HUES64 (cell line): ENCODE measurements at regions not wholly inside any gene's neighbourhood (a gene's known extent, or its start where the extent isn't known, plus 50 kb on each side); places are given as distances from the start of the nearest gene placed in this dataset.
"Not testable (repeated sequence)": the region's sequence is repeated elsewhere in the genome, so short reads cannot be mapped to it uniquely, and the experiment has no call there.

Experiments used
- H3K27ac ChIP-seq: 2 replicates; pipeline ENCODE4 v1.7.0; 2013; ENCODE audit warnings: low read depth, low read length, inconsistent platforms
- H3K27me3 ChIP-seq: 2 replicates; pipeline ENCODE4 v1.6.1; 2013; ENCODE audit warnings: mild to moderate bottlenecking, low read length; ENCODE audit not compliant: insufficient read depth
- H3K36me3 ChIP-seq: 2 replicates; pipeline ENCODE4 v1.6.1; 2013; ENCODE audit warnings: mild to moderate bottlenecking, low read length; ENCODE audit not compliant: insufficient read depth
- H3K4me1 ChIP-seq: 2 replicates; pipeline ENCODE4 v1.6.1; 2013; ENCODE audit warnings: mild to moderate bottlenecking, low read length, moderate library complexity; ENCODE audit not compliant: insufficient read depth
- H3K4me3 ChIP-seq: 2 replicates; pipeline ENCODE4 v1.5.1; 2013; ENCODE audit warnings: mild to moderate bottlenecking, low read length, moderate library complexity
- H3K9ac ChIP-seq: 2 replicates; pipeline ENCODE4 v1.6.1; 2013; ENCODE audit warnings: mild to moderate bottlenecking, low read depth, low read length
- H3K9me3 ChIP-seq: 2 replicates; pipeline ENCODE4 v1.6.1; 2013; ENCODE audit warnings: low read depth, low read length; ENCODE audit not compliant: insufficient read depth
- WGBS: fragments of 150-250, 120-280 bp; methylation state at CpG from one replicate; pipeline ENCODE4 v1.1.7; 2013; ENCODE audit warnings: missing lambda C conversion rate; 5-methylcytosine and 5-hydroxymethylcytosine counted together

DNA sequence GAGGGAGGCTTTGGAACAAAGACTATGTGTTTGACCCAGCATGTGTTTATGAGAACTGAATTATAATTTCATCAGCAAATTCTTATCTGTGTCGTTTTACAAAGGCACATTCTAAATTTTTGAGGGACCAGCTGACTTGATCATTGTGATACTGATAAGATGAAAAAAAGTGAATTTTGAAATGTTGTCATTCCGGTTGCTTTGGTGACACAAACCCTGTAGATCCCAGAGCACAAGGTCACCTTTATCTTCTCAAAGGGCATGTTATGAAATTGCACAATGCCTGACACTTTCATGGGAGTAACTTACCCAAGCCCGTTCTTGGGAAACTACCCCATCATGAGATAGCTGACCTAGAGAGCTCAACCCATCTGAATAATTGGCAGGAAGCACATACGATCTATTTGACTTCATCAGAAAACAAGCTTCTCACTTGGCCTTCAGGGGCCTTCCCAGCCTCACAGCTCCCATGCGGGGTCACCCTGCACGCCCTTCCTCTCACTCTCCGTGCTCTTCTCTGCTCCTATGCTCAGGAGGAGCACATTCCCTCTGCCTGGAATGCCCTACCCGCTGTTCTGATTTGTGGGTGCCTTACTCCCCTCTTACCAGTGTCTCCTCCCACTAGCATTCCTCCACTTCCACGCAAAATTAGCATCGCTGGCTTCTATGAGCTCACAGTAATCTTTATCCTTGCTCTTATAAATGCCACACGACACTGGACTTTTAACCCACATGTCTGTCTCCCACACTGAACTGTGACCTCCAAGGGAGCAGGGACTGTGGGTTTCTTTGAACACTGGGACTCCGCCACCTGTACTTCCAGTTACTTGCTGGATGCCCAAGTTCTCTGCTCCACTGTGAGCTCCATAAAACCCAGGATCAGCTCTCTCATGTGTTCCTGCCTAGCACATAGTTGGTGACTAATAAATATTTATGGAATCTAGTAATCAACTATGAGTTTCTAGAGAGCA is 555.8 kb upstream of the ID2 start:
- no peak overlapping the region for H3K9ac ChIP-seq
- H3K36me3 ChIP-seq = no peaks in the 10 kb centered on the region
- 0 out of 2 replicates have a peak, but pooled peaks cover 4% of the 10 kb centered on the region for H3K4me1 ChIP-seq
- no peaks in the 10 kb centered on the region for H3K9me3 ChIP-seq
- H3K27ac ChIP-seq = no peak overlapping the region
- H3K27me3 ChIP-seq = no peaks in the 10 kb centered on the region
- 94% methylated on average over 12 of the region's 12 CpGs for WGBS
- H3K4me3 ChIP-seq = no peak overlapping the region

DNA sequence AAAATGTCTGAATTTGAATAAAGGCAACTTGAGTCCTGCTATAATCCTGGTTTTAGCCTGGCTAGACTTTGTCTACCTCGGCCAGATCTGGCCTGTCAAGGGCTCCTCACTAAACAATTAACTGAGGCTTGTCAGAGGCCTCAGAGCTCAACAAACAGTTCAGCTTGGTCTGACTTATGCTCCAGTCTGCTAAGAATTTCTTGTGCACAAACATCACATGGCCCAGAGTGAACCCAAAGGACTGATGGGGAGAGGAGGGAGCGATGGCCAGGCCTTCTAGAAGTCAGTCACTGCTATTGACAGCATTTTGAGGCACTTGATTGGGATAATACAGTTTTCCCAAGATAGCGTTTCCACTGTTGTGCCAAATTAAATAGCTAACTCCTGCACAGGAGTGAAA is 555.1 kb upstream of the ID2 start:
- Histone ChIP-seq H3K27ac (no peak overlapping the region), H3K4me1 (no peaks in the 10 kb centered on the region), H3K4me3 (no peak overlapping the region), H3K27me3 (no peaks in the 10 kb centered on the region), H3K36me3 (no peaks in the 10 kb centered on the region), H3K9me3 (no peaks in the 10 kb centered on the region), H3K9ac (no peak overlapping the region)
- WGBS = 95% methylated on average over 3 of the region's 3 CpGs

DNA sequence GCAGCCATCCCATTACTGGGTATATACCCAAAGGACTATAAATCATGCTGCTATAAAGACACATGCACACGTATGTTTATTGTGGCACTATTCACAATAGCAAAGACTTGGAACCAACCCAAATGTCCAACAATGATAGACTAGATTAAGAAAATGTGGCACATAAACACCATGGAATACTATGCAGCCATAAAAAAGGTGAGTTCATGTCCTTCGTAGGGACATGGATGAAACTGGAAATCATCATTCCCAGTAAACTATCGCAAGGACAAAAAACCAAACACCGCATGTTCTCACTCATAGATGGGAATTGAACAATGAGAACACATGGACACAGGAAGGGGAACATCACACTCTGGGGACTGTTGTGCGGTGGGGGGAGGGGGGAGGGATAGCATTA is 550.4 kb upstream of the ID2 start:
- H3K36me3 ChIP-seq = not testable (repeated sequence)
- WGBS = 95% methylated on average over 2 of the region's 5 CpGs

DNA sequence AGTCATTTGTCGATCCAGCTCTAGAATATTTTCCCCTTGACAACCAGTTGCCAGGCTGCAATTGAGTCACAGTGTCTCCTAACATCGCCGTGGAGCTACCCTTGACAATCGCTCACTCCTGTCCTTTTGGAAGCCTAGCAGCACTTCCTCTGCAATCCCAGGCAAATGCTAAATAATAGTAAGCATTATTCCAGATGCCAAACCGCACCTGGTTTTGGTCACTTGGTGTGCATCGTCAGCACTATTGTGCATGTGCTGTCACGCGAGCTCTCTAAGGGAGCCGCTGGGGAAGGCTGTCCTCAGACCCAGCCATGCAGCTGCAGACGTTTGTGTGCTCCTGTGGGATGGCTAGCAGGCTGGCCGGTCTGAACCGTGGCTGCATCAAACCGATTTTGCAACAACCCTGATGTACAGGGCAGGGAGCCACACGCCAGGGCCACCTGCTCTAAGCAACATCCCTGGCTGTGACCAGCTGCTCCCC is 549.5 kb upstream of the ID2 start:
- 89% methylated on average over 14 of the region's 14 CpGs for WGBS
- Histone ChIP-seq H3K9ac (no peak overlapping the region), H3K27ac (no peak overlapping the region), H3K4me1 (no peaks in the 10 kb centered on the region), H3K27me3 (no peaks in the 10 kb centered on the region), H3K4me3 (no peak overlapping the region), H3K36me3 (no peaks in the 10 kb centered on the region), H3K9me3 (no peaks in the 10 kb centered on the region)

More for the DNA sequence above, 550.4 kb upstream of the ID2 start:
- not testable (repeated sequence) for H3K9me3 ChIP-seq, H3K27me3 ChIP-seq, H3K9ac ChIP-seq, H3K4me3 ChIP-seq, H3K27ac ChIP-seq, H3K4me1 ChIP-seq

DNA sequence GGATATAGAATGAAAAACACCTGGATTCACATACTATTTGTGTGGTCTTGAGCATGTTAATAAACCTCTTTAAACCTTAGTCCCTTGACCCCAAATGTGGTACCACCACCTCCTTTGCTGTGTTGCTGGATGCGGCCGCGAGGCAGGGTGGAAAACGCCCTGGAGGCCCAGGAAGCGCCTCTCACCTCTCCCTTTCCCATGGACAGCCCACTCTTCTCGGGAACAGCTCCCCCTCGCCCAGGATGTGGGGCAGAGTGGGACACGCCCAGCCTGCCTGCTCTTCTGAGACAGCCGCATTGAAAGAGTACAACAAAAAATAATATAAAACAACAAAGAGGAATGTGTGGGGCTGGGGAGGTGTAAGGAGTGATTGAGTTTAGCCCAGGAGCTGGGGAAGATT is 549.0 kb upstream of the ID2 start:
- 92% methylated on average over 8 of the region's 9 CpGs for WGBS
- Histone ChIP-seq H3K4me1 (no peaks in the 10 kb centered on the region), H3K9ac (no peak overlapping the region), H3K36me3 (no peaks in the 10 kb centered on the region), H3K27ac (no peak overlapping the region), H3K27me3 (no peaks in the 10 kb centered on the region), H3K4me3 (no peak overlapping the region), H3K9me3 (no peaks in the 10 kb centered on the region)

DNA sequence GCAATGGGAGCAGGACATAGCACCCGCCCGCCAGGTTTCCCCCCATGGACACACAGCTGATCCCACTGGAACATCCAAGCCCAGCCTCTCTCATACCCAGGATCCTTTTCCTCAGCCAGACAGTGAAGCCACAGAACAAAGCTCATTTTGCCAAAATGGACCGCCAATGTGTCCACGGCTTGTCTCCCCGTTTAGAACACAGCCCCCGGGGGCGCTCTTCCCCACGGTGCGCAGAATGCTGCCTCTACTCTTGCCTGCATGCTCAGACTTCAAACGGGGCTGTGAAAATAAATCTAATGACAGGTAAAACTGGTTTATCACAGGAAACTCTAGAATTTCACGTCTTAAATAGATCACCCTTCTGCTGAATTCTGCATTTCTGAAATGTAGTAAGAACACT is 548.5 kb upstream of the ID2 start:
- WGBS = 95% methylated on average over 11 of the region's 11 CpGs
- Histone ChIP-seq H3K4me1 (no peaks in the 10 kb centered on the region), H3K36me3 (no peaks in the 10 kb centered on the region), H3K4me3 (no peak overlapping the region), H3K27ac (no peak overlapping the region), H3K9ac (no peak overlapping the region), H3K27me3 (no peaks in the 10 kb centered on the region), H3K9me3 (no peaks in the 10 kb centered on the region)

DNA sequence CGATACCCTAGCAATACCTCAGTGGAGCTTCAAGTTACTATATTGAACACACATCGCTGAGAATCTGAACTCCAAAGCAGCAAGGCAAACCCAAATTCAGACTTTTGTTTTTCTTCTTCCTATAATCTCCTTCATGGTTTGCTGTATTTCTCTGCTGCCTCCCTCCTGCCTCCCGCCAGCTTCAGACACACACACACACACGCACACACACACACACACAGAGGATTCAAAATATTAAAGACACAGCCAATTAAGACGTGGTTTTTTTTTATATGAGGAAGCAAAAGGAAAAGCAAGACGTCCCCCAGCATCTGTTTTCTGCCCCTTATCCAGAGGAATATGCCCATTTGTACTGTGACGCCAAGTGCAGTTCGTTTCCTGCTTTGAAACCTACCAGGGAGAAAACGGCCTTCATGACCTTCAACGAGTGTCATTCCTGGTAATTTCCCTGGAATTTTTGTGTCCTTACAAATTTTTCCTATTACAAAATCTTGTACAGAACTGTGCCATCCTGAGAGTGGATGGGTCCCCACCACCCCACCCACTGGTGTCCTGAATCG is 547.9 kb upstream of the ID2 start:
- no peak overlapping the region for H3K4me3 ChIP-seq
- H3K4me1 ChIP-seq = no peaks in the 10 kb centered on the region
- no peak overlapping the region for H3K9ac ChIP-seq
- no peaks in the 10 kb centered on the region for H3K9me3 ChIP-seq
- no peak overlapping the region for H3K27ac ChIP-seq
- WGBS = 93% methylated on average over 11 of the region's 11 CpGs
- no peaks in the 10 kb centered on the region for H3K27me3 ChIP-seq
- H3K36me3 ChIP-seq = no peaks in the 10 kb centered on the region

DNA sequence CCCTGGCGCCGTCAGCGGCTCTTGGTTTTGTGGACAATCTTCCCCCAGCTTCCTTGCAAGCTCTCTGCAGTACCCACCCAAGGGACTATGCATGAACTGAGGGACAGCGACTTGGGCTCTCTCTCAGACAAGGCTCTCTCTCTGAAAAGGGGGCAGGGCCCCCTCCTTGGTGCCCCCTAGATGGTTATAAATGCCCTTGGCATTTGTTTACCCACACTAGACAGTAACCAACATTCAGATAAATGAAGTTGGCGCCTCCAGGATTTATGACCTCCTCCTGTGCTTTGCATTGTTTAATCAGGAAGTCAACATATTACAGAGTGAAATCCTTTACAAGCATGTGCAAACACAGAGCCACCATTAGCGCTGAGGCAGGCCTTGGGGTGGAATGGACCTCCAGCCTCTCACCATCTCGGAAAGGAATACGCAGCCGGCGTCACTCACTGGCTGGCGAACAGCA is 547.4 kb upstream of the ID2 start:
- no peaks in the 10 kb centered on the region for H3K9me3 ChIP-seq
- 95% methylated on average over 11 of the region's 11 CpGs for WGBS
- H3K9ac ChIP-seq = no peak overlapping the region
- H3K4me3 ChIP-seq = no peak overlapping the region
- H3K36me3 ChIP-seq = no peaks in the 10 kb centered on the region
- H3K27me3 ChIP-seq = no peaks in the 10 kb centered on the region
- H3K4me1 ChIP-seq = no peaks in the 10 kb centered on the region
- no peak overlapping the region for H3K27ac ChIP-seq

DNA sequence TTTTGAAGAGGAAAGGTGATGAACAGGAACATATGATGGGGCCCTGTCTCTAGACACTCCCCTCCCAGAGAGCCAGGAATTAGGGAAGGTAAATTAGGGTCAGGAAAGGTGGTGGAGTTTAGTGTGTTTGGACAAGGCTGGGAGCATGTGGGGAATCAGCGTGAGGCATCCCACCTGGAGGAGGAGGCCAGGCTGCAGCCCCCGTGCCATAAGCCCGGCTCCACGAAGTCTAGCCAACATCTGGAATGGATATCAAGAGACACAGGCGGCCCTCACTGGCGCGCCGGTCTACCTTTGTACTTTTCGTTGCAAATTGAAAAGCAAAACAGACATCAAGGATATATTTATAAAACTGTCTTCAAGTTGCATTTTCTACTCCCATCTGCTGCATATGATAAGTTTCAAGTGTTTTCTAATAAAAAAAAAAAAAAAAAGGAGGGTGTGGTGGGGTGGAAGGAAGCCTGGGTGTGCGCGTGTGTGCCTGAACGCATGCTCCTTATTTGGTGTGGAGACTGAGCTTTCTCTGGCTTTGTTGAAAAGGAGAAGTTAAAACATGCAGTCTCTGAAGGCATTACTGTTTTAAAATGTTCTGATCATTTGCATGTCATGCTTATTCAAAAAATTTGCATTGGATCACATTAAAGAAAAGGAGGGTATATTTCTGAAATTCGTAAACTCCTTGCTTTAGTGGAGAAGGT is 546.7 kb upstream of the ID2 start:
- Histone ChIP-seq H3K4me1 (no peaks in the 10 kb centered on the region), H3K9ac (no peak overlapping the region), H3K36me3 (no peaks in the 10 kb centered on the region), H3K9me3 (no peaks in the 10 kb centered on the region), H3K27me3 (no peaks in the 10 kb centered on the region), H3K27ac (no peak overlapping the region), H3K4me3 (no peak overlapping the region)
- 94% methylated on average over 13 of the region's 13 CpGs for WGBS

DNA sequence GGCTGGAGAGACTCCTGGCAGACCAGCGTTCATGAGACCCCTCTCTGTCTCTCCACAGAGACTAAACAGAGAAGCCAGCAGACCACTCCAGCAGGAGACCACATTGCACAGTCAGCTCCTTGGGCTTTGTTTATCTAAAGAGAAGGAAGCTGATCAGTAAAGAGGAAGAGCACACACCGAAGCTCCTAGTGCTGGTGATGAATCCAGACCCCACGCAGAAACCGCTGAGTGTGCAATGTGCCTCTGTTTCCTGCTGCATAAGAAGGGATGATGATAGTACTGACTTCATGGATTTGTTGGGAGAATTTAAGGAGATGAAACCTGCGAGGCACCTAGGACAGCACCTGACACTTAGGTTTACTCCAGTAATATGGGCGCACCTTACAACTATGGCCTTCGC is 544.1 kb upstream of the ID2 start:
- Histone ChIP-seq H3K4me3 (no peak overlapping the region), H3K27me3 (no peaks in the 10 kb centered on the region), H3K36me3 (no peaks in the 10 kb centered on the region), H3K9ac (no peak overlapping the region), H3K4me1 (no peaks in the 10 kb centered on the region), H3K9me3 (no peaks in the 10 kb centered on the region), H3K27ac (no peak overlapping the region)
- 91% methylated on average over 7 of the region's 7 CpGs for WGBS

DNA sequence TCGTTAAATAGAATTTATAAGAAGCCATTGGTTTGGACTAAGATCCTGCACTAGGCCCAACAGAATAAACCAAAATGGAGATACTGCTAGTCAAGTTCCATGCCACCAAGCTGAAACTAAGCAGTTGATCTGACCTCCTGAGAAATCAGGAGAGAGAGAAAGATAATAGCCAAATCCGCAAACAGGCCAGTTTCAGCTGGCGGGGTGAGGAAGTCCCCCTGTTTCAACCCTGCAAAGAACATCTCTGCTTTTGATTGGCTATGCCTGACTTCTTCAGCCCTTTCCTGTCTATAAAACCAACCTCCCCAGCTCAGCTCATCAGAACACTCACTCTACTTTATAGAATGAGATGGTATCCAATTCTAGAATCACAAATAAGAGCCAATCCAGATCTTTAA is 543.3 kb upstream of the ID2 start:
- Histone ChIP-seq H3K36me3 (no peaks in the 10 kb centered on the region), H3K27me3 (no peaks in the 10 kb centered on the region), H3K4me3 (no peak overlapping the region), H3K4me1 (no peaks in the 10 kb centered on the region), H3K9me3 (no peaks in the 10 kb centered on the region), H3K27ac (no peak overlapping the region), H3K9ac (no peak overlapping the region)
- 100% methylated on average over 3 of the region's 3 CpGs for WGBS
